CD4-positive, alpha-beta T cell treated with Interferon alpha-2 for 1 hour (primary cell): ENCODE measurements at regions not wholly inside any gene's neighbourhood (a gene's known extent, or its start where the extent isn't known, plus 50 kb on each side); places are given as distances from the start of the nearest gene placed in this dataset.

ENCODE experiments used
- DNase-seq, 2 donors: peaks; one replicate each; pipeline ENCODE4 v3.0.0-alpha.2; 2020 to 2022

GRCh38 chr9:8186560-8186959 lies 387.0 kb upstream of the DMAC1 start:
- DNase-seq, result no peak

- no peak for DNase-seq
These were observed 384.0 kb upstream of the DMAC1 start for GRCh38 chr9:8183618-8184017.

DNA sequence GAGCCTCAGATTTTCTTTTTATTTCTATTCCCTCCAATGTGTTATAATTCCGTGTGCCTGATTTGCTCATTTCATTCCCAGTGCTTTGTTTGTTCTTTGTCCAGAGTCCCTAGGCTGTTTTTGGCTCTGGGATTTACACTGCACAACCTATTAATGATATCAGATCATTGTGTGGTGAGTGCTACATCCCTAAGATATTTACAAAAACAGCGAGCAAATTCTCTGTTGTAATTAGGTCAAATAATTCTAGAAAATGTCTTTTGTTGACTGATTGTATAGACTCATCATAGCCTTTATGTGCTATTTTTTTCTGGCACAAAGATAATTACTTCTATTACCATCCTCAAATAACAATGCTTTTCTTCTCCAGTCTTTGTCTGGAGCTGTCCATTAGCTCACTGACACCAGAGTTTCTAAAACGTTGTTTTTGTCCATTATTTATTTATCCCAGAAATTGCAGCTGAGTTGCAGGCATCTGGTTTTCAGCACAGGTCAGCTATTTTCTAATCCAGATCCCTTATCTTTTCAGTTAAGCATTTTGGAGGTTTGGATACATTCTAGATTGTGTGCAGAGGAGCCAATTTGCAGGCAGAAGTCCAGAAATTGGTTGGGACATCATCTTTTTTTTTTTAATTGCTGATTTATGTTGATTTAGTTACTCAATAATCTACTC lies 379.9 kb upstream of the DMAC1 start:
- DNase-seq, result no peak

- no peak for DNase-seq
These were observed 372.4 kb upstream of the DMAC1 start for GRCh38 chr9:8172000-8172399.

GRCh38 chr9:8168916-8169438 lies 369.4 kb upstream of the DMAC1 start:
- DNase-seq, result no peak

DNA sequence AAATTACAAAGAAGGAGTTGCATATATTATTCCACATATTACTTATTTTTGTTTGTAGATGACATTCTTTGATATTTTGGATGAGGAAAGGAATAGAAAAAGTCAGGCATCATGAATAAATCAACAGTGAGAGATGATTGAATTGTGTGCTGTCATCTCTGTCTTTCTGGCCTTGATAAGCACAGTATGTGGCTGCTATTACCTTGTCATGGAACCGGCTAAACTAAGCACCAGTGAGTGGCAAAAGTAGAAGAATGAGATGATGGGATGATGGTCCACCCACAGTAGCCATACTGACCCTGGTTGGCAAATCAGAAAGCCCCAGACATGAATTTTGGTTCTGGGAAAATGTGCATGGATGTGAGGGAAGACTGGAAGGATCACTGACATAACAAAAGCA lies 361.2 kb upstream of the DMAC1 start:
- no peak for DNase-seq

- DNase-seq, result no peak
These were observed 359.0 kb upstream of the DMAC1 start for GRCh38 chr9:8158574-8158973.

DNA sequence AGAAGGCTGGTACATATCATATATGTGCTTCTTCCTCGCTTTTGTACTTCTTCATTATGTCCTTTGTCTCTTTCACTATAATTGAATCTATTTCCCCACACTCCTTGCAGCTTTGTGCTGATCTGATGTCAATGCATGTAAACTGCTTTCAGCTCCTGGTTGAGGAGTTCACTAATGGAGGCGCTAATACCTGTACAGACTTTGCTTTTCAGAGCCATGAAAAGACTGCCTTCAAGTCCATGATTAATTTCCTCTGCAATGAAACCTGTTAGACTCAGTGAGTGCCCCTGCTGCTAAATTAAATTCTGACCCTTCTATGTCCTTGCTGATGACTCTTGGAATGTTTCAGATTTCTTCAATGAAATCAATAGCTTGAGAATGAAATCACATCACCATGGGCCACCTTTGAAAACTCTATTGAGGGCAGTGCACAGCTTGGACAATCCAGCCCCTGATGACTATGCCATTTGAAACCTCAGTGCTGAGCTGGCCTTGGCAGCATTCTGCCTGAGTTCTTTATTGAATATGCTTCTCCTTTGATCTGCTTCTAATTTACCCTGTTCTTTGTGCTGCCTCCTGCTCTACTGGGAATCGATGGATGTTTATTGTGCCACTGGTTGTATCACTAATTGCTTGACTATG lies 358.2 kb upstream of the DMAC1 start:
- no peak for DNase-seq

DNA sequence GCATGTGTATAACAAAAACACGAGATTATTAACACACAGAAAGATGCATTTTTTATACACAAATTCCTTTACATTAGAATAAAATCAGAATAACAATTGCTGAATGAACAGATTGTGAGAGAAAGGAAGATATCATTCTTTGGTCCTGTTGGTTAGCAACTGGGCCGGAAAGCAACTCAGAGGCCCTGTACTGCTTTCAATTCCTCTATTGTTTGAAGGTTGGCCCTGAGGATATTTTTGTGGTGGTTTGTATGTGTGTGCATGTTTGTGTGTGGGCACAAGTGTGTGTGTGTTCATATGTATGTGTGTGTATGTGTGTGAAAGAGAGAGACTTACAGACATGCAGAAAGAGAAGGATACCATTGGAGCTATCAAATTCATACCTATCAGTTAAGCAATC lies 356.8 kb upstream of the DMAC1 start:
- no peak for DNase-seq

DNA sequence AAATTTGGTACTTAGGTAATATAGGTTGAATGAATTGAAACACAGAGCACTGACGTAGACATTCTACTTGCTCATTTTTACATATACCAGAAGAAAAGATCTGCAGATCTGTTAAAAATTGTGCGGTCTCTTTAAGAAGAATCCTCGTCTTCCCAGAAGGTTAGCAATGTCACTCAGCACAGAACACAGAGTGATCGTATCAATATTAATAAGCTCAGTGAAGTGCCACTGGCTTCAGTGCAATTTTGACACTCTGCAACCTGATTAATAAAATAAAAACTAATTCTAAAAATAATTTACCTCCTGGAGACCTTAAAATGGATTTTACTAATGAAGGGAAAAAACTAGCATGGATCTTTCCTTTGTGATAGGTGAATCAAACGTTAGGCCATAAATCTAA lies 356.1 kb upstream of the DMAC1 start:
- DNase-seq, result no peak

DNA sequence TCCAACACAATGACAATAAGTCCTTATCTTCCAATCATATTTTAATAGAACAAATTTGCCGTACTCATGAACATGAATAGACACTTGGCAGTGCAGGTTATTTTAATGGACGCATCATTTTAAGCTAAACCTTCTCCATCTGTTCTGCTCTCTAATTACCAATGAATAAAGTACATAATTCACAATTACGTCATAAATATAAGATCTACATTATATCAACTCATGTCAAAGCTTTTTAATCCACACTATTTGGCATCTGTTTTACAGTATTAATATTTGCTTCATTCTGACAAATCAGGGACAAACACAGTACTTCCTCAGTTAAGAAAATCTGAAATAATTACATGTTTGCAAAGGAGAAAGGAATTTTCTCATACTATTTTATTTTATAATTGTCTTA lies 344.1 kb upstream of the DMAC1 start:
- no peak for DNase-seq

- no peak for DNase-seq
These were observed 341.0 kb upstream of the DMAC1 start for GRCh38 chr9:8140557-8140956.

- DNase-seq, result no peak
These were observed 340.2 kb upstream of the DMAC1 start for GRCh38 chr9:8139756-8140155.

GRCh38 chr9:8136477-8136876 lies 336.9 kb upstream of the DMAC1 start:
- no peak for DNase-seq

DNA sequence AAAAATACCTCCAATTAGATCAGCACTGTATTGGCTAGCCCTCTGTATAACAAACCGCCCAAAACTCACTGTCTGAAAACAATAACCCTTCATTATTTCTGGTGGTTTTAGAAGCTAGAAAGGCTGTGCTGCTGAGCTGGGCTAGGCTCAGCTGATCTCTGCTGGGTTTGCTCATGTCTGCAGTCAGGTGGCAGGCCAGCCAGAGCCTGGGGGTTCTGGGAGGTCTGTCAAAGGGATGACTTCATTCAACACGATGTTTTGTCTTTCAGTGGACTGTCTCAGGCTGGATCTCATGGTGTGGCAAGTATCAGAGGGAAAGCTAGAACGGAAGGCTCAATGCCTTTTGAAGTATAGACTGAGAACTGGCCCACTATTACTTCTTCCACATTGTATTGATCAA lies 335.1 kb upstream of the DMAC1 start:
- DNase-seq, result no peak

- no peak for DNase-seq
These were observed 334.0 kb upstream of the DMAC1 start for GRCh38 chr9:8133606-8134005.

DNA sequence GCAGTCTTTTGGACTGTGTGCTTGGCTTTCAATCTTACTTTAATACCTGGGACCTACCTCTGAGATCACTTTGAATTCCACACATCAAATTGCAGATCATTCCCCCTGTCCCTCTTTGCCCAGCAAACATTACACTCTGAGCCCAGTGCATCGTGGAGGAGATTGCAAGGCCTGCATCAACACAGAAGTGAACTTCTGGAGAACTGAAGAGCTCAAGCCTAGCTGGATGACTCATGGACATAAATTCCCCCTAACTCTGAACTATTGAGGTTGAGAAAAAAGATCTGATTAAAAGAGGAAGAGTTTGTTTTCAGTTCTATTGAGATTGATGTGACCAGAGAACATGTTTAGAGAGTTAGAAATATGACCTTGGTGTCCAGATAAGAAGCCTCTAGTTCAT lies 316.0 kb upstream of the DMAC1 start:
- DNase-seq, result no peak

- DNase-seq, result no peak
These were observed 315.2 kb upstream of the DMAC1 start for GRCh38 chr9:8114826-8115225.

DNA sequence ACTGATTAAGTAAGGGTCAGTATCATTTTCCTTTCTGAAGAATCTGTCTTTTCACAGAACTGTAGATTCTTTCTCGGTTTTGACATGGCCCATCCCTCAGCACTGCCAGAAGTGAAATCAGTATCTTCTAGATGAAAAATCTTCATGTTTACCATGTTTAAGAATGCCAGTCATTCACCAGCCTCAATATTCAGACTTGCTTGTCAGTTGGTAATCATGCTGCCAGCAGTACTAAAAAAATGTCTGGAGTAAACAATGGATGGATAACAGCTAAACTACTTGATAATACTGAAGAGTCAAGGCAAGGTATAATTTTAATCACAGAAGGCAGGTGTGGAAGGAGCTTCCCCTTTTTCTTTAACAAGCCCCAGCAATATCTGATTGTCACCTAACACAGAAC lies 306.8 kb upstream of the DMAC1 start:
- DNase-seq, result no peak

- DNase-seq, result no peak
These were observed 302.0 kb upstream of the DMAC1 start for GRCh38 chr9:8101607-8102006.

DNA sequence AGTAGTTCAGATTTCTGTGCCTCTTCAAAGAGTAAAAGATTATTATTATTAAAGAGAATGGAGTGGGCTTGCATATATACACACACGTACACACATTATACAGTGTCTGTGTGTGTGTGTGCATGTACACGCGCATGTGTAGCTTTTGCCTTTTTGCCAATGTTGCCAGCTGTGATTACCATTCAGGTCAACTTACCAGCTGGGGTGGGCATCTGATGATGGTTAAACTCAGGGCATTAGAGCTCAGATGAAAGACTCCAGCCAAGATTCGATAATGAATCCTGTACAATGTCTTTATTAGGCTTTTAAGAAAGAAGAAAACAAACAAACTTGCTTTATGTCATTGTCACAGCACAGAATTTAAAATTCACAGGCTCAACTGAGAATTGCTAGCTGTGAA lies 296.5 kb upstream of the DMAC1 start:
- DNase-seq, result no peak

DNA sequence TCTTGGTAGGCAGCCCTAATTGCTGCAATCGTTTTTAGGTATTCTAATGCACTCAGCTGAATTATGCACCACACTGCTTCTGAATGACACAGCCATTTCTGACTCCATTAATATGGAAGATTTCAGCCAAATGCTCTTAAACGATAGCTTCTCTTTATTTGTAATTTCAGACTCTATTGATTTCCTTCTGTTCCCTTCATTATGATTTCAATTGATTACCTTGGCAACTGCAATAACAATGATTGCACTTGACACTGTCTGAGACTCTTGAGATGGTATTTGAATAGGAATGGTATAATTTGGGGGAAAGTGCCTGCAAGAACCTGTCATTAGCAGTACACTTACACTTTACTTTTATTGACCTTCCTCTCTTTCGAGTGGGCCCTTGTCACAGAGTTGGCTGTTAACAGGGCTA lies 296.1 kb upstream of the DMAC1 start:
- no peak for DNase-seq

DNA sequence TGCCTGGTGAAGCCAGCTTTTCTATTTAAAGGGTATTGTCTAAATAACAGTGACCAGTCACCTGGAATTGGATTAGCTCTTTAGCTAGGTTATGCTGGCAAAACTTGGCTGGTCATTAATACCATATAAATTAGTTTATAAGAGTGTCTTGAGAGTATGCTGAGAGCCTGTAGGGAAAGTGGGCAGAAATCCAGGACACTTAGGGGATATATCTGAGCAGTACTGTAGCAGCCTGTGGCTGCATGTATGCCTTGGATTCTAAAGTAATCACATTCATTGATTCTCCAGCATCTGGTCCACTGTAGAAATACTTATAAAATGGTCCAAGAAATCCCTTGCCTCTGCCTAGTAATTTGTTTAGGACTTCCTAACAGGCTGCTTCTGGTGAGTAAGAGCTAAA lies 288.9 kb upstream of the DMAC1 start:
- no peak for DNase-seq

- no peak for DNase-seq
These were observed 286.4 kb upstream of the DMAC1 start for GRCh38 chr9:8085986-8086385.

GRCh38 chr9:8078641-8079140 lies 279.1 kb upstream of the DMAC1 start:
- DNase-seq, result no peak
